HG03066 (cell line): ENCODE measurements at regions not wholly inside any gene's neighbourhood (a gene's known extent, or its start where the extent isn't known, plus 50 kb on each side); places are given as distances from the start of the nearest gene placed in this dataset.
"Not testable (repeated sequence)": the region's sequence is repeated elsewhere in the genome, so short reads cannot be mapped to it uniquely, and the experiment has no call there.

ENCODE experiments used
- ATAC-seq: cut with Tn5 transposase; IDR thresholded peaks from one replicate; pipeline ENCODE4 v1.9.1; 2021; ENCODE audit warnings: low read depth; ENCODE audit not compliant: unreplicated experiment

- no peak for ATAC-seq
Measured at GRCh38 chr3:168678730-168679129, 583.0 kb upstream of the GOLIM4 start.

- no peak for ATAC-seq
Measured at GRCh38 chr3:168671091-168671490, 575.4 kb upstream of the GOLIM4 start.

GRCh38 chr3:168660879-168661657, 565.3 kb upstream of the GOLIM4 start:
- ATAC-seq, result not testable (repeated sequence)

- ATAC-seq, result no peak
Measured at GRCh38 chr3:168659015-168659414, 563.3 kb upstream of the GOLIM4 start.

- ATAC-seq, result no peak
Measured at GRCh38 chr3:168655611-168656010, 559.9 kb upstream of the GOLIM4 start.

- ATAC-seq, result no peak
Measured at GRCh38 chr3:168654700-168655099, 559.0 kb upstream of the GOLIM4 start.

GRCh38 chr3:168653255-168653654, 557.5 kb upstream of the GOLIM4 start:
- no peak for ATAC-seq

- ATAC-seq, result no peak
Measured at GRCh38 chr3:168648321-168648720, 552.6 kb upstream of the GOLIM4 start.

GRCh38 chr3:168647582-168647981, 551.9 kb upstream of the GOLIM4 start:
- no peak for ATAC-seq

- no peak for ATAC-seq
Measured at GRCh38 chr3:168645180-168645579, 549.5 kb upstream of the GOLIM4 start.

- no peak for ATAC-seq
Measured at GRCh38 chr3:168628549-168628948, 532.8 kb upstream of the GOLIM4 start.

GRCh38 chr3:168625477-168625876, 529.8 kb upstream of the GOLIM4 start:
- no peak for ATAC-seq

- ATAC-seq, result no peak
Measured at GRCh38 chr3:168624892-168625448, 529.2 kb upstream of the GOLIM4 start.

GRCh38 chr3:168624195-168624594, 528.5 kb upstream of the GOLIM4 start:
- no peak for ATAC-seq

GRCh38 chr3:168622795-168623194, 527.1 kb upstream of the GOLIM4 start:
- ATAC-seq, result no peak

- no peak for ATAC-seq
Measured at GRCh38 chr3:168620854-168621253, 525.1 kb upstream of the GOLIM4 start.

GRCh38 chr3:168618827-168619470, 523.2 kb upstream of the GOLIM4 start:
- no peak for ATAC-seq

GRCh38 chr3:168617658-168618057, 521.9 kb upstream of the GOLIM4 start:
- ATAC-seq, result no peak

GRCh38 chr3:168616915-168617314, 521.2 kb upstream of the GOLIM4 start:
- ATAC-seq, result no peak

- ATAC-seq, result no peak
Measured at GRCh38 chr3:168615493-168616020, 519.8 kb upstream of the GOLIM4 start.

- no peak for ATAC-seq
Measured at GRCh38 chr3:168613151-168613550, 517.4 kb upstream of the GOLIM4 start.

- no peak for ATAC-seq
Measured at GRCh38 chr3:168612671-168613070, 516.9 kb upstream of the GOLIM4 start.
